OCI-LY7 (cell line): ENCODE measurements at regions not wholly inside any gene's neighbourhood (a gene's known extent, or its start where the extent isn't known, plus 50 kb on each side); places are given as distances from the start of the nearest gene placed in this dataset.

Experiments used
- CTCF ChIP-seq: fragments of 200-600 bp; sonication (generic); conservative IDR thresholded peaks from 2 replicates; pipeline ENCODE4 v1.5.1; 2014; ENCODE audit warnings: mild to moderate bottlenecking, antibody characterized with exemption, low read length, moderate library complexity, mixed read lengths
- EZH2phosphoT487 ChIP-seq: fragments of 200-600 bp; sonication (generic); IDR thresholded peaks from 2 replicates; pipeline ENCODE4 v1.6.1; 2018; ENCODE audit warnings: low read depth, borderline replicate concordance, mild to moderate bottlenecking, mixed run types, antibody characterized with exemption, low read length, moderate library complexity, mixed read lengths

GRCh38 chr10:83108565-83109333 lies 1030.6 kb upstream of the GHITM start:
- TF ChIP-seq CTCF (no peak), EZH2phosphoT487 (no peak)
